IMR-90 (cell line): ENCODE measurements at regions not wholly inside any gene's neighbourhood (a gene's known extent, or its start where the extent isn't known, plus 50 kb on each side); places are given as distances from the start of the nearest gene placed in this dataset.

Experiments used
- ATAC-seq: fragments of 200-7000 bp; cut with Tn5 transposase; 2 replicates; pipeline ENCODE4 v1.9.1; 2020; ENCODE audit warnings: low read depth, mild to moderate bottlenecking, moderate library complexity
- BruUV-seq: library from RNA; stranded (reverse); fragments of 400-500 nt; replicated peaks from 2 replicates; lab custom pipeline; 2021; lab: Mats Ljungman, UMichigan
- CTCF ChIA-PET: fragments of 300-600 bp; formaldehyde crosslinking; extraction: SDS; loops from one replicate; lab custom pipeline; 2021; ENCODE audit warnings: antibody characterized with exemption; lab: Yijun Ruan, JAX
- POLR2A ChIA-PET: fragments of 300-600 bp; sonication (Branson Sonifier 250); formaldehyde crosslinking; loops from one replicate; lab custom pipeline; 2022; ENCODE audit warnings: antibody characterized with exemption; ENCODE audit not compliant: unreplicated experiment; lab: Charles Lee
- DNase-seq: peaks from one replicate; pipeline ENCODE4 v3.0.0; 2013
- H2AFZ ChIP-seq: replicated peaks from 2 replicates; pipeline ENCODE3; 2013; ENCODE audit warnings: low read length, mild to moderate bottlenecking; ENCODE audit not compliant: poor library complexity
- H2AK5ac ChIP-seq: 2 replicates; pipeline ENCODE4 v1.6.1; 2013; ENCODE audit warnings: low read depth, low read length, inconsistent platforms
- H2AK9ac ChIP-seq: replicated peaks from 2 replicates; pipeline ENCODE3; 2013; ENCODE audit warnings: mild to moderate bottlenecking, low read depth, low read length, moderate library complexity; ENCODE audit not compliant: poor library complexity
- H2BK120ac ChIP-seq: 2 replicates; pipeline ENCODE4 v1.6.1; 2013; ENCODE audit warnings: low read depth, low read length, inconsistent platforms
- H2BK15ac ChIP-seq: 3 replicates; pipeline ENCODE4 v1.6.1; 2013; ENCODE audit warnings: low read depth, low read length, inconsistent platforms
- H2BK20ac ChIP-seq: 2 replicates; pipeline ENCODE4 v1.6.1; 2013; ENCODE audit warnings: low read depth, mild to moderate bottlenecking, inconsistent platforms, low read length, moderate library complexity
- H2BK5ac ChIP-seq: 2 replicates; pipeline ENCODE4 v1.6.1; 2013; ENCODE audit warnings: mild to moderate bottlenecking, low read depth, low read length, inconsistent platforms; ENCODE audit not compliant: poor library complexity, severe bottlenecking
- H3K14ac ChIP-seq: replicated peaks from 2 replicates; pipeline ENCODE4 v1.6.1; 2013; ENCODE audit warnings: low read depth, low read length, inconsistent platforms
- H3K18ac ChIP-seq: 2 replicates; pipeline ENCODE4 v1.6.1; 2013; ENCODE audit warnings: low read depth, low read length, control low read depth
- H3K23ac ChIP-seq: 2 replicates; pipeline ENCODE4 v1.6.1; 2013; ENCODE audit warnings: low read depth, low read length, inconsistent platforms
- H3K27ac ChIP-seq: 2 replicates; pipeline ENCODE4 v1.5.1; 2013; ENCODE audit warnings: mild to moderate bottlenecking, control low read depth, low read length; ENCODE audit not compliant: insufficient read depth
- H3K27me3 ChIP-seq: 2 replicates; pipeline ENCODE4 v1.6.1; 2013; ENCODE audit warnings: low read length; ENCODE audit not compliant: control insufficient read depth, insufficient read depth
- H3K36me3 ChIP-seq: 2 replicates; pipeline ENCODE4 v1.6.1; 2013; ENCODE audit warnings: low read length, mixed read lengths; ENCODE audit not compliant: control insufficient read depth, insufficient read depth
- H3K4ac ChIP-seq: 2 replicates; pipeline ENCODE4 v1.6.1; 2013; ENCODE audit warnings: low read depth, low read length, inconsistent platforms
- H3K4me1 ChIP-seq: 2 replicates; pipeline ENCODE4 v1.6.1; 2013; ENCODE audit warnings: low read length, mixed read lengths; ENCODE audit not compliant: control insufficient read depth, insufficient read depth
- H3K4me2 ChIP-seq: 2 replicates; pipeline ENCODE4 v1.6.1; 2013; ENCODE audit warnings: low read depth, mild to moderate bottlenecking, control low read depth, low read length, moderate library complexity
- H3K4me3 ChIP-seq: 2 replicates; pipeline ENCODE4 v1.5.1; 2013; ENCODE audit warnings: low read depth, mild to moderate bottlenecking, control low read depth, low read length, moderate library complexity; ENCODE audit not compliant: insufficient read depth
- H3K56ac ChIP-seq: 2 replicates; pipeline ENCODE4 v1.6.1; 2013; ENCODE audit warnings: low read length, inconsistent platforms; ENCODE audit not compliant: insufficient read depth; ENCODE audit errors: extremely low read depth
- H3K79me1 ChIP-seq, 2 experiments: 2 replicates each; pipeline ENCODE4 v1.6.1; 2013; ENCODE audit warnings: low read length in 2 of 2, inconsistent platforms in 1 of 2, low read depth in 1 of 2
- H3K9ac ChIP-seq: 2 replicates; pipeline ENCODE4 v1.6.1; 2013; ENCODE audit warnings: low read depth, low read length, control low read depth
- H3K9me1 ChIP-seq: 2 replicates; pipeline ENCODE4 v1.6.1; 2013; ENCODE audit warnings: low read length, inconsistent platforms; ENCODE audit not compliant: insufficient read depth
- H3K9me3 ChIP-seq: 2 replicates; pipeline ENCODE4 v1.6.1; 2013; ENCODE audit warnings: low read length; ENCODE audit not compliant: control insufficient read depth, insufficient read depth
- H4K20me1 ChIP-seq: 2 replicates; pipeline ENCODE4 v1.6.1; 2013; ENCODE audit warnings: low read length, inconsistent platforms; ENCODE audit not compliant: insufficient read depth
- H4K5ac ChIP-seq: 2 replicates; pipeline ENCODE4 v1.6.1; 2013; ENCODE audit warnings: mild to moderate bottlenecking, low read depth, low read length, control low read depth
- H4K8ac ChIP-seq, 2 experiments: 2 replicates each; pipeline ENCODE4 v1.6.1; 2013; ENCODE audit warnings: low read depth in 2 of 2, low read length in 2 of 2, control low read depth in 1 of 2, inconsistent platforms in 1 of 2
- H4K91ac ChIP-seq: 2 replicates; pipeline ENCODE4 v1.6.1; 2013; ENCODE audit warnings: low read depth, low read length, inconsistent platforms; ENCODE audit not compliant: insufficient read depth
- BHLHE40 ChIP-seq: fragments of 150-350 bp; IDR thresholded peaks from 2 replicates; pipeline ENCODE4 v1.6.1; 2016; ENCODE audit warnings: mild to moderate bottlenecking, low read depth, low read length
- CEBPB ChIP-seq: IDR thresholded peaks from 2 replicates; pipeline ENCODE4 v1.6.1; 2012; ENCODE audit warnings: low read depth, low read length, improper control_type of control experiment
- CHD1 ChIP-seq: IDR thresholded peaks from 2 replicates; pipeline ENCODE4 v1.6.1; 2012; ENCODE audit warnings: low read depth, low read length, improper control_type of control experiment
- FOS ChIP-seq: fragments of 150-350 bp; IDR thresholded peaks from 2 replicates; pipeline ENCODE4 v1.6.1; 2016; ENCODE audit warnings: low read depth, low read length
- MAFK ChIP-seq: IDR thresholded peaks from 2 replicates; pipeline ENCODE4 v1.6.1; 2012; ENCODE audit warnings: low read depth, low read length, improper control_type of control experiment
- MAZ ChIP-seq: IDR thresholded peaks from 2 replicates; pipeline ENCODE4 v1.6.1; 2012; ENCODE audit warnings: low read depth, mild to moderate bottlenecking, low read length, improper control_type of control experiment, moderate library complexity, borderline replicate concordance
- MXI1 ChIP-seq: IDR thresholded peaks from 2 replicates; pipeline ENCODE4 v1.6.1; 2012; ENCODE audit warnings: low read depth, mild to moderate bottlenecking, low read length, moderate library complexity, borderline replicate concordance
- NFE2L2 ChIP-seq: fragments of 150-350 bp; IDR thresholded peaks from 2 replicates; pipeline ENCODE4 v1.6.1; 2016; ENCODE audit warnings: low read depth, mild to moderate bottlenecking, low read length
- POLR2A ChIP-seq: IDR thresholded peaks from 2 replicates; pipeline ENCODE4 v1.6.1; 2012; ENCODE audit warnings: mild to moderate bottlenecking, low read depth, low read length
- RAD21 ChIP-seq: IDR thresholded peaks from 2 replicates; pipeline ENCODE4 v1.6.1; 2012; ENCODE audit warnings: low read length, improper control_type of control experiment
- RCOR1 ChIP-seq: IDR thresholded peaks from 2 replicates; pipeline ENCODE4 v1.6.1; 2012; ENCODE audit warnings: mild to moderate bottlenecking, low read length, improper control_type of control experiment; ENCODE audit not compliant: insufficient replicate concordance
- RFX5 ChIP-seq: IDR thresholded peaks from 2 replicates; pipeline ENCODE4 v1.8.0; 2012; ENCODE audit warnings: low read depth, mild to moderate bottlenecking, low read length, moderate library complexity
- SMC3 ChIP-seq: fragments of 150-350 bp; IDR thresholded peaks from 2 replicates; pipeline ENCODE4 v1.6.1; 2016; ENCODE audit warnings: low read depth, mild to moderate bottlenecking, antibody characterized with exemption, low read length, moderate library complexity
- WGBS, 2 experiments: methylation state at CpG; one replicate each; pipeline versions ENCODE4 v1.1.5 to v1.1.7; 2013; ENCODE audit warnings: missing lambda C conversion rate in 2 of 2; ENCODE audit not compliant: insufficient read length in 1 of 2; ENCODE audit errors: extremely low coverage in 2 of 2; 5-methylcytosine and 5-hydroxymethylcytosine counted together
- dilution Hi-C: fragments of 300-500 bp; cut with HindIII; formaldehyde crosslinking; loops from one replicate; pipeline ENCODE4 v1.14.3; 2018; ENCODE audit warnings: low sequenced_read_pairs; ENCODE audit not compliant: unreplicated experiment
- in situ Hi-C: fragments of 300-500 bp; cut with MboI; formaldehyde crosslinking; loops from 3 replicates; pipeline ENCODE4 v1.14.3; 2019; ENCODE audit warnings: low sequenced_read_pairs, inconsistent platforms, mixed read lengths
- intact Hi-C: fragments of 100-400 bp; cut with micrococcal nuclease; formaldehyde crosslinking; loops from 2 replicates; pipeline ENCODE4 v1.10.0; 2022
- TF ChIP-seq, protein P1 (sequence below): conservative IDR thresholded peaks from 2 replicates; pipeline ENCODE4 v1.5.1; 2012; ENCODE audit warnings: mild to moderate bottlenecking, low read depth, low read length, improper control_type of control experiment
- TF ChIP-seq, protein P2 (sequence below): fragments of 150-350 bp; IDR thresholded peaks from 2 replicates; pipeline ENCODE4 v1.6.1; 2017; ENCODE audit warnings: mild to moderate bottlenecking, antibody characterized with exemption, low read length, low read depth
- TF ChIP-seq, protein P3 (sequence below): fragments of 150-350 bp; IDR thresholded peaks from 2 replicates; pipeline ENCODE4 v1.6.1; 2016; ENCODE audit warnings: low read depth, mild to moderate bottlenecking, low read length, moderate library complexity, borderline replicate concordance

- Histone ChIP-seq H3K4me1 (no peaks in the 10 kb centered on the region), H3K56ac (no peak overlapping the region), H3K18ac (no peak overlapping the region), H4K5ac (no peak overlapping the region), H3K9me3 (no peaks in the 10 kb centered on the region), H3K36me3 (no peaks in the 10 kb centered on the region), H3K23ac (no peak overlapping the region), H3K79me1 (no peaks in the 10 kb centered on the region), H4K91ac (no peak overlapping the region), H2AFZ (no peak overlapping the region), H3K4me3 (no peak overlapping the region), H2AK9ac (no peak overlapping the region), H2AK5ac (no peak overlapping the region), H4K20me1 (no peaks in the 10 kb centered on the region), H4K8ac (no peak overlapping the region), H3K14ac (no peak overlapping the region), H3K9ac (no peak overlapping the region), H3K27ac (no peak overlapping the region), H2BK120ac (no peak overlapping the region), H2BK20ac (no peak overlapping the region), H3K4ac (no peak overlapping the region), H3K9me1 (no peaks in the 10 kb centered on the region), H3K4me2 (no peak overlapping the region), H3K27me3 (no peaks in the 10 kb centered on the region), H2BK5ac (no peak overlapping the region), H2BK15ac (no peak overlapping the region)
- POLR2A ChIA-PET = no interaction called here
- dilution Hi-C loops (no loop called here), in situ Hi-C loops (no loop called here), intact Hi-C loops (no loop called here)
- DNase-seq (no peak), ATAC-seq (no peak)
- CTCF ChIA-PET = interaction anchor here (0.5 to 1.2 kb wide), 2 partner anchors 12 to 36 kb away, joined by 3 to 7 read pairs; no protein-coding TSS in a partner anchor
- WGBS, 2 experiments = 60% methylated on average over 1 of the region's 5 CpGs; no CpG with 5 or more reads in 1 of the 2 experiments
- BruUV-seq = no TSS peak
- TF ChIP-seq MAFK = no peak
- TF ChIP-seq, protein P1, sequence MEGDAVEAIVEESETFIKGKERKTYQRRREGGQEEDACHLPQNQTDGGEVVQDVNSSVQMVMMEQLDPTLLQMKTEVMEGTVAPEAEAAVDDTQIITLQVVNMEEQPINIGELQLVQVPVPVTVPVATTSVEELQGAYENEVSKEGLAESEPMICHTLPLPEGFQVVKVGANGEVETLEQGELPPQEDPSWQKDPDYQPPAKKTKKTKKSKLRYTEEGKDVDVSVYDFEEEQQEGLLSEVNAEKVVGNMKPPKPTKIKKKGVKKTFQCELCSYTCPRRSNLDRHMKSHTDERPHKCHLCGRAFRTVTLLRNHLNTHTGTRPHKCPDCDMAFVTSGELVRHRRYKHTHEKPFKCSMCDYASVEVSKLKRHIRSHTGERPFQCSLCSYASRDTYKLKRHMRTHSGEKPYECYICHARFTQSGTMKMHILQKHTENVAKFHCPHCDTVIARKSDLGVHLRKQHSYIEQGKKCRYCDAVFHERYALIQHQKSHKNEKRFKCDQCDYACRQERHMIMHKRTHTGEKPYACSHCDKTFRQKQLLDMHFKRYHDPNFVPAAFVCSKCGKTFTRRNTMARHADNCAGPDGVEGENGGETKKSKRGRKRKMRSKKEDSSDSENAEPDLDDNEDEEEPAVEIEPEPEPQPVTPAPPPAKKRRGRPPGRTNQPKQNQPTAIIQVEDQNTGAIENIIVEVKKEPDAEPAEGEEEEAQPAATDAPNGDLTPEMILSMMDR = no peak
- no peak for TF ChIP-seq BHLHE40
- TF ChIP-seq NFE2L2 = no peak
- TF ChIP-seq, protein P2, sequence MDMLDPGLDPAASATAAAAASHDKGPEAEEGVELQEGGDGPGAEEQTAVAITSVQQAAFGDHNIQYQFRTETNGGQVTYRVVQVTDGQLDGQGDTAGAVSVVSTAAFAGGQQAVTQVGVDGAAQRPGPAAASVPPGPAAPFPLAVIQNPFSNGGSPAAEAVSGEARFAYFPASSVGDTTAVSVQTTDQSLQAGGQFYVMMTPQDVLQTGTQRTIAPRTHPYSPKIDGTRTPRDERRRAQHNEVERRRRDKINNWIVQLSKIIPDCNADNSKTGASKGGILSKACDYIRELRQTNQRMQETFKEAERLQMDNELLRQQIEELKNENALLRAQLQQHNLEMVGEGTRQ = no peak
- no peak for TF ChIP-seq RAD21
- TF ChIP-seq MAZ = no peak
- no peak for TF ChIP-seq SMC3
- no peak for TF ChIP-seq POLR2A
- TF ChIP-seq CEBPB = no peak
- TF ChIP-seq FOS = no peak
- TF ChIP-seq, protein P3, sequence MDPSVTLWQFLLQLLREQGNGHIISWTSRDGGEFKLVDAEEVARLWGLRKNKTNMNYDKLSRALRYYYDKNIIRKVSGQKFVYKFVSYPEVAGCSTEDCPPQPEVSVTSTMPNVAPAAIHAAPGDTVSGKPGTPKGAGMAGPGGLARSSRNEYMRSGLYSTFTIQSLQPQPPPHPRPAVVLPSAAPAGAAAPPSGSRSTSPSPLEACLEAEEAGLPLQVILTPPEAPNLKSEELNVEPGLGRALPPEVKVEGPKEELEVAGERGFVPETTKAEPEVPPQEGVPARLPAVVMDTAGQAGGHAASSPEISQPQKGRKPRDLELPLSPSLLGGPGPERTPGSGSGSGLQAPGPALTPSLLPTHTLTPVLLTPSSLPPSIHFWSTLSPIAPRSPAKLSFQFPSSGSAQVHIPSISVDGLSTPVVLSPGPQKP = no peak
- TF ChIP-seq RFX5 = no peak
- TF ChIP-seq CHD1 = no peak
- no peak for TF ChIP-seq MXI1
- no peak for TF ChIP-seq RCOR1
Observed at GRCh38 chr1:14421295-14421976, 177.0 kb upstream of the KAZN start.
